Right cardiac atrium (tissue), 5 donors: ENCODE measurements at regions not wholly inside any gene's neighbourhood (a gene's known extent, or its start where the extent isn't known, plus 50 kb on each side); places are given as distances from the start of the nearest gene placed in this dataset.

Experiments used
- ATAC-seq, 2 donors: fragments of 200-7000 bp; cut with Tn5 transposase; one replicate each; pipeline versions ENCODE4 v1.8.0 to v1.9.1; 2020; ENCODE audit warnings: moderate library complexity in 2 of 2, mild to moderate bottlenecking in 1 of 2
- DNase-seq, 3 donors: peaks; one replicate each; pipeline ENCODE4 v3.0.0-alpha.2; 2020
- H3K27ac ChIP-seq: one replicate; pipeline ENCODE4 v1.5.1; 2013; ENCODE audit warnings: mild to moderate bottlenecking, low read length, control low read depth, moderate library complexity
- H3K27me3 ChIP-seq: one replicate; pipeline ENCODE4 v1.6.1; 2013; ENCODE audit not compliant: control insufficient read depth, insufficient read depth
- H3K4me1 ChIP-seq: one replicate; pipeline ENCODE4 v1.6.1; 2013; ENCODE audit warnings: low read length; ENCODE audit not compliant: control insufficient read depth, insufficient read depth
- H3K4me3 ChIP-seq: one replicate; pipeline ENCODE4 v1.5.1; 2013; ENCODE audit warnings: low read length, control low read depth
- H3K9me3 ChIP-seq: one replicate; pipeline ENCODE4 v1.6.1; 2013; ENCODE audit warnings: low read length; ENCODE audit not compliant: control insufficient read depth
- WGBS: extraction: QIAGEN DNeasy Blood & Tissue Kit; methylation state at CpG from one replicate; pipeline ENCODE4 v1.1.7; 2013; 5-methylcytosine and 5-hydroxymethylcytosine counted together
- intact Hi-C, 4 donors: fragments of 100-400 bp; cut with DNase I; formaldehyde crosslinking; loops; one replicate each; pipeline versions ENCODE4 v1.11.0 to v1.14.0; 2022 to 2023
- donor health status: healthy with polysubstance abuse.
- donor health status: DM: no; HTN: yes; CAD: no.
- donor health status: DM: no; HTN: no; CAD: no.
- donor health status: DM: no; HTN: yes; CAD: no; lungs with severe emphysema.
- donor health status: DM: yes; HTN: yes; CAD: no.

GRCh38 chr11:92324890-92325289, 100.3 kb downstream of the FAT3 start:
- intact Hi-C loops = no loop called here
- Histone ChIP-seq H3K4me1 (no peaks in the 10 kb centered on the region), H3K4me3 (no peak overlapping the region), H3K27ac (no peak overlapping the region), H3K27me3 (no peaks in the 10 kb centered on the region), H3K9me3 (no peaks in the 10 kb centered on the region)
- DNase-seq (no peak), ATAC-seq (no peak)
- 67% methylated on average over 1 of the region's 1 CpG for WGBS

GRCh38 chr11:92325416-92325815, 100.8 kb downstream of the FAT3 start:
- Histone ChIP-seq H3K27ac (no peak overlapping the region), H3K4me1 (no peaks in the 10 kb centered on the region), H3K4me3 (no peak overlapping the region), H3K9me3 (no peaks in the 10 kb centered on the region), H3K27me3 (no peaks in the 10 kb centered on the region)
- intact Hi-C loops = no loop called here
- DNase-seq (no peak), ATAC-seq (no peak)
- WGBS = 79% methylated on average over 3 of the region's 3 CpGs

- no peaks in the 10 kb centered on the region for H3K9me3 ChIP-seq
- no peaks in the 10 kb centered on the region for H3K4me1 ChIP-seq
- intact Hi-C loops = no loop called here
- no peak overlapping the region for H3K4me3 ChIP-seq
- ATAC-seq = no peak
- no peaks in the 10 kb centered on the region for H3K27me3 ChIP-seq
- whole genome bisulfite sequencing = 52% methylated on average over 2 of the region's 2 CpGs
- H3K27ac ChIP-seq = no peak overlapping the region
- DNase-seq = no peak
Observed at GRCh38 chr11:92329137-92329536, 104.5 kb downstream of the FAT3 start.

- H3K27me3 ChIP-seq = no peaks in the 10 kb centered on the region
- intact Hi-C loops = no loop called here
- ATAC-seq (no peak), DNase-seq (no peak)
- no peaks in the 10 kb centered on the region for H3K9me3 ChIP-seq
- WGBS = 46% methylated on average over 2 of the region's 2 CpGs
- H3K4me3 ChIP-seq = no peak overlapping the region
- H3K4me1 ChIP-seq = no peaks in the 10 kb centered on the region
- H3K27ac ChIP-seq = no peak overlapping the region
Observed at GRCh38 chr11:92329646-92330045, 105.0 kb downstream of the FAT3 start.

- Histone ChIP-seq H3K4me3 (no peak overlapping the region), H3K27me3 (no peaks in the 10 kb centered on the region), H3K27ac (no peak overlapping the region), H3K4me1 (no peaks in the 10 kb centered on the region), H3K9me3 (no peaks in the 10 kb centered on the region)
- ATAC-seq (no peak), DNase-seq (no peak)
- WGBS = 57% methylated on average over 2 of the region's 2 CpGs
- intact Hi-C loops = no loop called here
Observed at GRCh38 chr11:92330114-92330513, 105.5 kb downstream of the FAT3 start.

- no peaks in the 10 kb centered on the region for H3K27me3 ChIP-seq
- no peak overlapping the region for H3K27ac ChIP-seq
- no peak overlapping the region for H3K4me3 ChIP-seq
- H3K4me1 ChIP-seq = no peaks in the 10 kb centered on the region
- 72% methylated on average over 1 of the region's 1 CpG for WGBS
- H3K9me3 ChIP-seq = no peaks in the 10 kb centered on the region
- no peak for DNase-seq
- no peak for ATAC-seq
- intact Hi-C loops = no loop called here
Observed at GRCh38 chr11:92332986-92333385, 108.4 kb downstream of the FAT3 start.

GRCh38 chr11:92340839-92341238, 116.2 kb downstream of the FAT3 start:
- Histone ChIP-seq H3K9me3 (no peaks in the 10 kb centered on the region), H3K27me3 (no peaks in the 10 kb centered on the region), H3K4me3 (no peak overlapping the region), H3K27ac (no peak overlapping the region), H3K4me1 (no peaks in the 10 kb centered on the region)
- intact Hi-C loops = no loop called here
- 85% methylated on average over 6 of the region's 6 CpGs for WGBS
- ATAC-seq (no peak), DNase-seq (no peak)

GRCh38 chr11:92342034-92342720, 117.6 kb downstream of the FAT3 start:
- Histone ChIP-seq H3K4me1 (no peaks in the 10 kb centered on the region), H3K9me3 (no peaks in the 10 kb centered on the region), H3K4me3 (no peak overlapping the region), H3K27me3 (no peaks in the 10 kb centered on the region), H3K27ac (no peak overlapping the region)
- intact Hi-C loops = no loop called here
- WGBS = 71% methylated on average over 9 of the region's 9 CpGs
- ATAC-seq (no peak), DNase-seq (no peak)

- intact Hi-C loops = no loop called here
- no peaks in the 10 kb centered on the region for H3K9me3 ChIP-seq
- H3K4me1 ChIP-seq = no peaks in the 10 kb centered on the region
- WGBS = 83% methylated on average over 3 of the region's 3 CpGs
- H3K27ac ChIP-seq = no peak overlapping the region
- no peak overlapping the region for H3K4me3 ChIP-seq
- H3K27me3 ChIP-seq = no peaks in the 10 kb centered on the region
- DNase-seq (no peak), ATAC-seq (no peak)
Observed at GRCh38 chr11:92342886-92343285, 118.3 kb downstream of the FAT3 start.

GRCh38 chr11:92346220-92346619, 121.6 kb downstream of the FAT3 start:
- Histone ChIP-seq H3K27ac (no peak overlapping the region), H3K4me1 (no peaks in the 10 kb centered on the region), H3K4me3 (no peak overlapping the region), H3K9me3 (no peaks in the 10 kb centered on the region), H3K27me3 (no peaks in the 10 kb centered on the region)
- WGBS = 64% methylated on average over 4 of the region's 4 CpGs
- no peak for DNase-seq
- ATAC-seq = no peak
- intact Hi-C loops = no loop called here

GRCh38 chr11:92347454-92347853, 122.8 kb downstream of the FAT3 start:
- intact Hi-C loops = no loop called here

More at GRCh38 chr11:92347454-92347853, 122.8 kb downstream of the FAT3 start:
- H3K27me3 ChIP-seq = no peaks in the 10 kb centered on the region
- no peak overlapping the region for H3K27ac ChIP-seq
- H3K4me1 ChIP-seq = no peaks in the 10 kb centered on the region
- 61% methylated on average over 1 of the region's 1 CpG for WGBS
- H3K4me3 ChIP-seq = no peak overlapping the region
- no peaks in the 10 kb centered on the region for H3K9me3 ChIP-seq
- ATAC-seq (no peak), DNase-seq (no peak)
